HL-60 (cell line): ENCODE measurements at regions not wholly inside any gene's neighbourhood (a gene's known extent, or its start where the extent isn't known, plus 50 kb on each side); places are given as distances from the start of the nearest gene placed in this dataset.

Experiments used
- CTCF ChIP-seq: IDR thresholded peaks from one replicate; pipeline ENCODE4 v1.5.1; 2011; ENCODE audit warnings: low read length, control low read depth, inconsistent platforms; ENCODE audit not compliant: insufficient read depth
- GABPA ChIP-seq: IDR thresholded peaks from 2 replicates; pipeline ENCODE4 v1.6.1; 2012; ENCODE audit warnings: low read depth
- SPI1 ChIP-seq: IDR thresholded peaks from 2 replicates; pipeline ENCODE4 v1.6.1; 2012; ENCODE audit warnings: low read depth, mild to moderate bottlenecking, borderline replicate concordance

- no peak for TF ChIP-seq CTCF
- no peak for TF ChIP-seq GABPA
- TF ChIP-seq SPI1 = no peak
These were observed 69.8 kb upstream of the SERP2 start for GRCh38 chr13:44303681-44304432.
